Astrocyte of the spinal cord (primary cell): ENCODE measurements at regions not wholly inside any gene's neighbourhood (a gene's known extent, or its start where the extent isn't known, plus 50 kb on each side); places are given as distances from the start of the nearest gene placed in this dataset.

Experiments used
- DNase-seq: peaks from one replicate; pipeline ENCODE4 v3.0.0; 2011; ENCODE audit warnings: low read depth, low spot score
- H3K4me3 ChIP-seq: 2 replicates; pipeline ENCODE4 v1.5.1; 2011; ENCODE audit warnings: low read depth, mild to moderate bottlenecking, low read length, moderate library complexity
- CTCF ChIP-seq: IDR thresholded peaks from 2 replicates; pipeline ENCODE4 v1.5.1; 2012; ENCODE audit warnings: low read depth, mild to moderate bottlenecking, low read length, inconsistent platforms
- in situ Hi-C: cut with HindIII; loops from 2 replicates; pipeline ENCODE4 v1.10.0; 2017; ENCODE audit warnings: low sequenced_read_pairs

DNA sequence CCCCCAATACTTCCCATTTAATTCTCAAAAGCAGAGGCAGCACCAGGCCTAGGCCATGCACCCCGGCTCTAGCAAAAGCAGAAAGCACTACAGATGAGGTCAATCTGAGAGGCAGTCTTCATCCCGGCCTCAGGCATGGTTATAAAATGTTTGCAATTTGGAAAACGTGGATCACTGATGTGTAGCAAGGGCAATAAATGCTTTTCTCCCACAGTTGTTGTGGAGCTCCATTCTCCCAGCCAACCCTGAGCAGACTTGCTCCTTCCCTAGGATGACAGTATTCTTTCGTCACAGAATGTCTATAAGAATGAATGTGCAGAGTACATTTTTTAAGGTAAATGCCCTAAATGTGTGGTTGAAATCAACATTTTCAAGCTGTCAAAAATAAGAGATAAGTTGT lies 157.3 kb upstream of the DAPK1 start:
- in situ Hi-C loops = no loop called here
- DNase-seq = no peak
- no peak overlapping the region for H3K4me3 ChIP-seq
- TF ChIP-seq CTCF = no peak

DNA sequence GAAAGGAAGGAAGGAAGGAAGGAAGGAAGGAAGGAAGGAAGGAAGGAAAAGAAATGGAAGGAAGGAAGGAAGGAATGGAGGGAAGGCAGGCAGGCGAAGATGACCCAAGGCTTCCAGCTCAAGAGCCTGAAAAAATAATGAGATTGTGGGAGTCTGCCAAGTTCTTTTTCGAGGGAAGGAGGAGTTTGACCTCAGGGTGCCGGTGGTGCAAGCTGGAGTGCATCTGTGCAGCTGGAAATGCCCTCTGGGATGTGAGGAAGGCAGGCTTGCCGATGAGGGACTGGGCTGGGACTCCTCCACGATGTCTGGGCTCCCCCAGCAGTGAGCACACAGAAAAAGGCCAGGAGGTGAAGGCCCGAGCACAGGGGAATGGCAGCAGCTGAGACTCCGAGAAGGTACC lies 154.9 kb upstream of the DAPK1 start:
- H3K4me3 ChIP-seq = no peak overlapping the region
- in situ Hi-C loops = no loop called here
- DNase-seq = no peak
- TF ChIP-seq CTCF = no peak

GRCh38 chr9:87343816-87344430 lies 153.7 kb upstream of the DAPK1 start:
- no peak overlapping the region for H3K4me3 ChIP-seq
- TF ChIP-seq CTCF = no peak
- in situ Hi-C loops = no loop called here
- no peak for DNase-seq

DNA sequence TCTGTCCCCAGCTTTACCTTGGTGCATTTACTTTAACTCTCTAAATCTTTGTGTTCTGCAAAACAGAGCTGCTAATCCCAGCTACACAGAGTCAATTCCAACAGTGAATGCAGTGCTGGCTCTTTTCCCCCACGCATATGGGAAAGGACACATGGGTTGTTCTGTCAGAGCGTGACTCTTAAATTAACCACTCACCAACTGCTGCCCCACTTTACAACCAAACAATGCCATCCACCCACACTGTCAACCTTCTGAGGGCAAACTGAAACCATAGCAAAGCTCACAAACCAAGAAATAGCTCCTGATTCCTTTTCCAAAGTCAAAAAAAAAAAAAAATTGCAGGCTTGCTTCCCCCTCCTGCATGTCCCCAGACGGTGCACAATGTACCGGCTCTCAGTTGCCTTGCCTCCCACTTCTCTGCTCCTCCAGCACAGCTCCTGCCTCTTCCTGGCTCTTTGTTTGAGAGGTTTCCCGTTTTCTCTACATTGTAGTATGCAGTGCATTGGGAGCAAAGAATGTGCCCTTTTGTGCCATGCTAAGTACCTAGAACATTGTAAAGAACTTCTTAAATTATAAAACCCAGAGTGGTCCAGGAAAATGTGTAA lies 151.5 kb upstream of the DAPK1 start:
- no peak for TF ChIP-seq CTCF
- DNase-seq = no peak
- no peak overlapping the region for H3K4me3 ChIP-seq
- in situ Hi-C loops = no loop called here

- in situ Hi-C loops = no loop called here
- DNase-seq = peak; percentile 22
These were observed 146.8 kb upstream of the DAPK1 start for GRCh38 chr9:87350915-87351314.

GRCh38 chr9:87353301-87353700 lies 144.4 kb upstream of the DAPK1 start:
- DNase-seq = no peak
- TF ChIP-seq CTCF = no peak
- in situ Hi-C loops = no loop called here
- H3K4me3 ChIP-seq = no peak overlapping the region

More at GRCh38 chr9:87350915-87351314, 146.8 kb upstream of the DAPK1 start:
- no peak overlapping the region for H3K4me3 ChIP-seq
- no peak for TF ChIP-seq CTCF
